RWPE1 (cell line): ENCODE measurements at regions not wholly inside any gene's neighbourhood (a gene's known extent, or its start where the extent isn't known, plus 50 kb on each side); places are given as distances from the start of the nearest gene placed in this dataset.
"Not testable (repeated sequence)": the region's sequence is repeated elsewhere in the genome, so short reads cannot be mapped to it uniquely, and the experiment has no call there.

Experiments used
- CTCF ChIA-PET: fragments of 350-600 bp; sonication (Branson Sonifier 250); formaldehyde crosslinking; extraction: SDS; loops from one replicate; lab custom pipeline; 2021; lab: Yijun Ruan, JAX
- POLR2A ChIA-PET: fragments of 400-600 bp; formaldehyde crosslinking; extraction: SDS; loops from one replicate; lab custom pipeline; 2020; ENCODE audit warnings: antibody characterized with exemption; ENCODE audit not compliant: low non-redundant PET; lab: Yijun Ruan, JAX
- DNase-seq: peaks from one replicate; pipeline ENCODE4 v3.0.0; 2012; ENCODE audit warnings: low spot score
- H3K27ac ChIP-seq: fragments of 450-650 bp; 2 replicates; pipeline ENCODE4 v1.5.1; 2017
- TF ChIP-seq, protein P1 (sequence below): fragments of 450-650 bp; conservative IDR thresholded peaks from 2 replicates; pipeline ENCODE4 v1.5.1; 2017; ENCODE audit warnings: low read depth, mild to moderate bottlenecking

DNA sequence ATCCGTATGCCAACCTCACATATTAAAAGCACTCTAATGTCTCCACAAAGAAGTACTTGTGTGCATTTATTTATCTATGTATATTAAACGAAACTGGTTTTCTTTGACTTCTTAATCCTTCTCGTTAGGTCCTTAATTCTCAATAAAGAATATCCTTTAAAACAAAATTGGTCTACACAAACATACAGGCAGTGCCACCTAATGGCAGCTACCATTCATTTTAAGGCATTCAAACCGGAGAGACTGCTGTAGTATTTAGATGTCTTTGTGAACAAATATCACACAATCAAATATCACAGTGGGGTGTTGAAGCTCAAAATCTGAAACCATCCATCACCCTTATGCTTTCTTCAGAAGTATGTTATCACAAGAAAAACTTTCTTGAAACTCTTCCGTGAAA, 96.6 kb upstream of the IRAK1BP1 start:
- POLR2A ChIA-PET = no interaction called here
- TF ChIP-seq, protein P1, sequence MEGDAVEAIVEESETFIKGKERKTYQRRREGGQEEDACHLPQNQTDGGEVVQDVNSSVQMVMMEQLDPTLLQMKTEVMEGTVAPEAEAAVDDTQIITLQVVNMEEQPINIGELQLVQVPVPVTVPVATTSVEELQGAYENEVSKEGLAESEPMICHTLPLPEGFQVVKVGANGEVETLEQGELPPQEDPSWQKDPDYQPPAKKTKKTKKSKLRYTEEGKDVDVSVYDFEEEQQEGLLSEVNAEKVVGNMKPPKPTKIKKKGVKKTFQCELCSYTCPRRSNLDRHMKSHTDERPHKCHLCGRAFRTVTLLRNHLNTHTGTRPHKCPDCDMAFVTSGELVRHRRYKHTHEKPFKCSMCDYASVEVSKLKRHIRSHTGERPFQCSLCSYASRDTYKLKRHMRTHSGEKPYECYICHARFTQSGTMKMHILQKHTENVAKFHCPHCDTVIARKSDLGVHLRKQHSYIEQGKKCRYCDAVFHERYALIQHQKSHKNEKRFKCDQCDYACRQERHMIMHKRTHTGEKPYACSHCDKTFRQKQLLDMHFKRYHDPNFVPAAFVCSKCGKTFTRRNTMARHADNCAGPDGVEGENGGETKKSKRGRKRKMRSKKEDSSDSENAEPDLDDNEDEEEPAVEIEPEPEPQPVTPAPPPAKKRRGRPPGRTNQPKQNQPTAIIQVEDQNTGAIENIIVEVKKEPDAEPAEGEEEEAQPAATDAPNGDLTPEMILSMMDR = no peak
- no peak for DNase-seq

GRCh38 chr6:78771586-78771985, 95.8 kb upstream of the IRAK1BP1 start:
- POLR2A ChIA-PET = no interaction called here
- TF ChIP-seq, protein P1 = no peak
- DNase-seq = no peak
- CTCF ChIA-PET = interaction anchor here (0.5 to 0.6 kb wide), 2 partner anchors 101 to 642 kb away, joined by 3 read pairs; no protein-coding TSS in a partner anchor
- no peak overlapping the region for H3K27ac ChIP-seq

More for the DNA sequence above, 96.6 kb upstream of the IRAK1BP1 start:
- CTCF ChIA-PET = interaction anchor here (0.6 kb wide), 1 partner anchor 596 kb away, joined by 3 read pairs; no protein-coding TSS in a partner anchor
- no peak overlapping the region for H3K27ac ChIP-seq

- CTCF ChIA-PET = interaction anchor here (0.6 kb wide), 1 partner anchor 689 kb away, joined by 5 read pairs; no protein-coding TSS in a partner anchor
- TF ChIP-seq, protein P1 = no peak
- no peak overlapping the region for H3K27ac ChIP-seq
- POLR2A ChIA-PET = no interaction called here
- no peak for DNase-seq
These were observed 86.3 kb upstream of the IRAK1BP1 start for GRCh38 chr6:78781001-78781400.

DNA sequence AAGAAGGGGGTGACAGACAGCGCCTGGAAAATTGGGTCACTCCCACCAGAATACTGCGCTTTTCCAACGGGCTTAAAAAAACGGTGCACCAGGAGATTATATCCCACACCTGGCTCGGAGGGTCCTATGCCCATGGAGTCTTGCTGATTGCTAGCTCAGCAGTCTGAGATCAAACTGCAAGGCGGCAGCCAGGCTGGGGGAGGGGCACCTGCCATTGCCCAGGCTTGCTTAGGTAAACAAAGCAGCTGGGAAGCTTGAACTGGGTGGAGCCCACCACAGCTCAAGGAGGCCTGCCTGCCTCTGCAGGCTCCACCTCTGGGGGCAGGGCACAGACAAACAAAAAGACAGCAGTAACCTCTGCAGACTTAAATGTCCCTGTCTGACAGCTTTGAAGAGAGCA, 84.0 kb upstream of the IRAK1BP1 start:
- H3K27ac ChIP-seq, CTCF ChIA-PET, DNase-seq, POLR2A ChIA-PET: not testable (repeated sequence)

GRCh38 chr6:78797270-78797669, 70.1 kb upstream of the IRAK1BP1 start:
- POLR2A ChIA-PET = no interaction called here
- DNase-seq = no peak
- H3K27ac ChIP-seq = no peak overlapping the region
- TF ChIP-seq, protein P1 = no peak
- CTCF ChIA-PET = no interaction called here

DNA sequence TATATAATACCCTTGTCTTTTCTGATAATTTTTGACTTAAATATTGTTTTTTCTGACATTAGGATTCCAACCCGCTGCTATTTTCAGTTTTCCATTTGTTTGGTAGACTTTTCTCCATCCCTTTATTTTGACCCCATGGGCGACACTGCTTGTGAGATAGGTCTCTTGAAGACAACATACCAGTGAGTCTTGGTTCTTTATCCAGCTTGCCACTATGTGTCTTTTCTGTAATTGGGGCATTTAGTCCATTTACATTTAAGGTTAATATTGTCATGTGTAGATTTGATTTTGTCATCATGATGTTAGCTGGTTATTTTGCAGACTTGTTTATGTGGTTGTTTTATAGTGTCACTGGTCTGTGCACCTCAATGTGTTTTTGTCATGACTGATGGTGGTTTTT, 67.7 kb upstream of the IRAK1BP1 start:
- H3K27ac ChIP-seq = no peak overlapping the region
- TF ChIP-seq, protein P1 = no peak
- DNase-seq = no peak
- ChIA-PET POLR2A (no interaction called here), CTCF (no interaction called here)

- DNase-seq, H3K27ac ChIP-seq, POLR2A ChIA-PET, CTCF ChIA-PET: not testable (repeated sequence)
These were observed 60.6 kb upstream of the IRAK1BP1 start for GRCh38 chr6:78806792-78807191.

- POLR2A ChIA-PET, DNase-seq, H3K27ac ChIP-seq: not testable (repeated sequence)
- CTCF ChIA-PET = interaction anchor here (0.6 kb wide), 2 partner anchors 47 to 80 kb away, joined by 3 read pairs; no protein-coding TSS in a partner anchor
These were observed 59.5 kb upstream of the IRAK1BP1 start for GRCh38 chr6:78807655-78808355.
